SK-N-SH treated with all-trans-retinoic acid at 6 μM for 48 hours (cell line): ENCODE measurements at regions not wholly inside any gene's neighbourhood (a gene's known extent, or its start where the extent isn't known, plus 50 kb on each side); places are given as distances from the start of the nearest gene placed in this dataset.

Experiments used
- CREB5 ChIP-seq: fragments of 250-450 bp; sonication (Bioruptor Pico); IDR thresholded peaks from 2 replicates; pipeline ENCODE4 v1.5.1; 2020; ENCODE audit warnings: low read depth, mild to moderate bottlenecking, moderate library complexity
- CSDC2 ChIP-seq: fragments of 250-450 bp; sonication (Bioruptor Pico); IDR thresholded peaks from 2 replicates; pipeline ENCODE4 v1.5.0; 2020; ENCODE audit warnings: mild to moderate bottlenecking, moderate library complexity
- OSR1 ChIP-seq: fragments of 250-450 bp; sonication (Bioruptor Pico); IDR thresholded peaks from 2 replicates; pipeline ENCODE4 v1.8.0; 2022; ENCODE audit warnings: moderate library complexity, mild to moderate bottlenecking, inconsistent platforms
- PATZ1 ChIP-seq: fragments of 250-450 bp; sonication (Bioruptor Pico); IDR thresholded peaks from 2 replicates; pipeline ENCODE4 v1.8.0; 2020; ENCODE audit warnings: mild to moderate bottlenecking, moderate library complexity, borderline replicate concordance
- PPARA ChIP-seq: fragments of 250-450 bp; sonication (Bioruptor Pico); IDR thresholded peaks from 2 replicates; pipeline ENCODE4 v1.5.0; 2020; ENCODE audit warnings: mild to moderate bottlenecking, borderline replicate concordance
- TCF4 ChIP-seq: fragments of 250-450 bp; sonication (Bioruptor Pico); IDR thresholded peaks from 2 replicates; pipeline ENCODE4 v1.8.0; 2021; ENCODE audit warnings: mild to moderate bottlenecking, moderate library complexity, borderline replicate concordance
- TSHZ2 ChIP-seq: fragments of 250-450 bp; sonication (Bioruptor Pico); IDR thresholded peaks from 2 replicates; pipeline ENCODE4 v1.5.0; 2020; ENCODE audit warnings: mild to moderate bottlenecking, moderate library complexity
- ZC3H10 ChIP-seq: fragments of 250-450 bp; sonication (Bioruptor Pico); IDR thresholded peaks from 2 replicates; pipeline ENCODE4 v1.5.1; 2021; ENCODE audit warnings: mild to moderate bottlenecking, moderate library complexity
- ZFP30 ChIP-seq: fragments of 450-650 bp; formaldehyde crosslinking; IDR thresholded peaks from 2 replicates; pipeline ENCODE4 v1.5.0; 2022; ENCODE audit warnings: mild to moderate bottlenecking, moderate library complexity
- ZNF8 ChIP-seq: fragments of 450-650 bp; formaldehyde crosslinking; IDR thresholded peaks from 2 replicates; pipeline ENCODE4 v1.5.0; 2020; ENCODE audit warnings: mild to moderate bottlenecking, moderate library complexity

- TF ChIP-seq OSR1 (CRISPR knock-in tag): no peak
- TF ChIP-seq PATZ1 (CRISPR knock-in tag): no peak
- TF ChIP-seq TSHZ2: no peak
- no peak for TF ChIP-seq TCF4
- no peak for TF ChIP-seq CREB5 (CRISPR knock-in tag)
- no peak for TF ChIP-seq PPARA (CRISPR knock-in tag)
- no peak for TF ChIP-seq ZFP30 (CRISPR knock-in tag)
- TF ChIP-seq ZNF8 (CRISPR knock-in tag): no peak
- TF ChIP-seq ZC3H10 (CRISPR knock-in tag): no peak
- no peak for TF ChIP-seq CSDC2 (CRISPR knock-in tag)
Observed at GRCh38 chr5:127192836-127193338, 97.7 kb upstream of the MEGF10 start.
